ENCODE measurements at regions not wholly inside any gene's neighbourhood (a gene's known extent, or its start where the extent isn't known, plus 50 kb on each side); places are given as distances from the start of the nearest gene placed in this dataset.

DNA sequence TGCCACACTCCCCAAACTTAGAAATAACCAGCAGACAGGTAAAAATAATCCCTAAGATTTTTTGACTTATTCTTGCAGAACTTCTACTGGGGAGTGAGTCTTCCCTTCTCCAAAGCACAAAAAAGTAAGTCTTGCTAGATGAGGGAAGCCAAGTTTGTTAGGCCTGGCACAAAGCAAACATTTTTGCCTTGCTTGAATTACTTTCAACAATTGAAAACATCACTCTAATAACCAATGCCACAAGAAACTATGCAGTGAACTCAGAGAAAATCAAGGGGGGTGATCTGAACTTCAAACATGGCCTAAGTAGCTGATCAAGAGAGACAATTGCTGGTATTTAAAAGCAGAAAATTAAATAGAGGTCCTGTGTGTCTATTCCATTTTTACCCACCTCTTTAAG lies 123.6 kb upstream of the SLC1A3 start:
- Histone ChIP-seq H3K4me1 (ENCODE audit: control insufficient read depth, insufficient read depth, low read length) (no peaks in the 10 kb centered on the region), H3K4me3 (ENCODE audit: low read length) (no peak overlapping the region), H3K9me3 (ENCODE audit: control insufficient read depth, low read length) (no peaks in the 10 kb centered on the region), H3K27me3 (ENCODE audit: control insufficient read depth, insufficient read depth) (no peaks in the 10 kb centered on the region), H3K27ac (ENCODE audit: low read length) (no peak overlapping the region)
- DNase-seq: no peak
- ATAC-seq: no peak
- intact Hi-C loops (cut with DNase I): no loop called here

DNA sequence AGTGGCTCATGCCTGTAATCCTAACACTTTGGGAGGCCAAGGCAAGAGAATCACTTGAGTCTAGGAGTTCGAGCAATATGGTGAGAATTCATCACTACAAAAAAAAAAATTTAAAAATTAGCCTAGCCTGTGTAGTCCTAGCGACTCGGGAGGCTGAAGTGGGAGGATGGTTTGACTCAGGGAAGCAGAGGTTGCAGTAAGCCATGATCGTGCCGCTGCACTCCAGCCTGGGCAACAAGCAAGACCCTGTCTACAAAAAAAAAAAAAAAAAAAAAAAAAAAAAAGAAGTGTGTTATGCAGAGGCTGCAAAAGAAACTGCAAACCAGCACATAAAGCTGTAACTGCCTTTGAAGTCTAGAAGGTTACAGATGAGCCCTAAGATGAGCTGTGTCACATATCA lies 116.9 kb upstream of the SLC1A3 start:
- H3K4me3 ChIP-seq (ENCODE audit: low read length): no peak overlapping the region
- 94% methylated on average over 5 of the region's 5 CpGs for WGBS
- ATAC-seq (no peak), DNase-seq (no peak)
- no peaks in the 10 kb centered on the region for H3K27me3 ChIP-seq (ENCODE audit: control insufficient read depth, insufficient read depth)
- H3K27ac ChIP-seq (ENCODE audit: low read length): no peak overlapping the region
- no peaks in the 10 kb centered on the region for H3K9me3 ChIP-seq (ENCODE audit: control insufficient read depth, low read length)
- H3K4me1 ChIP-seq (ENCODE audit: control insufficient read depth, insufficient read depth, low read length): no peaks in the 10 kb centered on the region
- intact Hi-C loops (cut with DNase I): no loop called here

GRCh38 chr5:36491856-36492255 lies 114.5 kb upstream of the SLC1A3 start:
- ATAC-seq (no peak), DNase-seq (peak in 2 of 3 donors; percentile 29 to 38)
- Histone ChIP-seq H3K9me3 (ENCODE audit: control insufficient read depth, low read length) (peaks cover 5% of the 10 kb centered on the region), H3K27ac (ENCODE audit: low read length) (no peak overlapping the region), H3K4me1 (ENCODE audit: control insufficient read depth, insufficient read depth, low read length) (no peaks in the 10 kb centered on the region), H3K27me3 (ENCODE audit: control insufficient read depth, insufficient read depth) (no peaks in the 10 kb centered on the region), H3K4me3 (ENCODE audit: low read length) (no peak overlapping the region)
- 52% methylated on average over 7 of the region's 7 CpGs for WGBS
- intact Hi-C loops (cut with DNase I): no loop called here

DNA sequence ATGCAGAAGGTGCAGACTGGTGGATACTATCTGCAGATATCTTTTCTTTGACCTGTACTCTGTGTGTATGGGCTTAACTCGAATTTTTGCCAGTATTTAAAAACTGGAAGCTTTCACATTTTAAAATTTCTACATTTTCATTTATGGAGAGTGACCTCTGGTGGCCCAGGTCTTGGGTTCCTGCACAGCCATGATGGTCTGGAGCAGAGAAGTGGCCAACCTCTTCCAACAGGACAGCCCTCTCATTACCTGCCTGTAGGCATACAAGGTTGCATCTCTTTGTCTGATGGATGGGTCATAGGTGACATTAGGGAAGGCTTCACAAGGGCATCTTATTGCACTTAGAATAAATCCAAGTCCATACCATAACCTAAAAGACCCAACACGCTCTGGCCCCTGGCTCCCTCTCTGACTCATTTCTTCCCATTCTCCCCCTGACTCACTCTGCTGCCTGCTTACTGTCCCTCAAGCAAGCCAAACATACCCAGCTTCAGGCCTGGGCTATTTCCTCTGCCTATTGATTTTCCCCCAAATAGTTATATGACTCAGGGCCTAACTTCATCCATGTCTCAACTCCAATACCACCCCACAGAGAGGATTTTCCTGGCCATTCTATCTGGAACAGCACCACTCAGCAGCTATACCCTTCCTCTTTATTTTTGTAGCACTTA lies 113.3 kb upstream of the SLC1A3 start:
- H3K27ac ChIP-seq (ENCODE audit: low read length): no peak overlapping the region
- ATAC-seq (no peak), DNase-seq (no peak)
- intact Hi-C loops (cut with DNase I): no loop called here
- H3K4me1 ChIP-seq (ENCODE audit: control insufficient read depth, insufficient read depth, low read length): no peaks in the 10 kb centered on the region
- H3K9me3 ChIP-seq (ENCODE audit: control insufficient read depth, low read length): peaks cover 5% of the 10 kb centered on the region
- no peaks in the 10 kb centered on the region for H3K27me3 ChIP-seq (ENCODE audit: control insufficient read depth, insufficient read depth)
- H3K4me3 ChIP-seq (ENCODE audit: low read length): no peak overlapping the region
- WGBS: 83% methylated on average over 2 of the region's 2 CpGs

GRCh38 chr5:36494028-36494427 lies 112.4 kb upstream of the SLC1A3 start:
- Histone ChIP-seq H3K27me3 (ENCODE audit: control insufficient read depth, insufficient read depth) (no peaks in the 10 kb centered on the region), H3K9me3 (ENCODE audit: control insufficient read depth, low read length) (peaks cover 5% of the 10 kb centered on the region), H3K27ac (ENCODE audit: low read length) (no peak overlapping the region), H3K4me3 (ENCODE audit: low read length) (no peak overlapping the region), H3K4me1 (ENCODE audit: control insufficient read depth, insufficient read depth, low read length) (no peaks in the 10 kb centered on the region)
- ATAC-seq (no peak), DNase-seq (no peak)
- intact Hi-C loops (cut with DNase I): no loop called here
- 81% methylated on average over 1 of the region's 1 CpG for WGBS

DNA sequence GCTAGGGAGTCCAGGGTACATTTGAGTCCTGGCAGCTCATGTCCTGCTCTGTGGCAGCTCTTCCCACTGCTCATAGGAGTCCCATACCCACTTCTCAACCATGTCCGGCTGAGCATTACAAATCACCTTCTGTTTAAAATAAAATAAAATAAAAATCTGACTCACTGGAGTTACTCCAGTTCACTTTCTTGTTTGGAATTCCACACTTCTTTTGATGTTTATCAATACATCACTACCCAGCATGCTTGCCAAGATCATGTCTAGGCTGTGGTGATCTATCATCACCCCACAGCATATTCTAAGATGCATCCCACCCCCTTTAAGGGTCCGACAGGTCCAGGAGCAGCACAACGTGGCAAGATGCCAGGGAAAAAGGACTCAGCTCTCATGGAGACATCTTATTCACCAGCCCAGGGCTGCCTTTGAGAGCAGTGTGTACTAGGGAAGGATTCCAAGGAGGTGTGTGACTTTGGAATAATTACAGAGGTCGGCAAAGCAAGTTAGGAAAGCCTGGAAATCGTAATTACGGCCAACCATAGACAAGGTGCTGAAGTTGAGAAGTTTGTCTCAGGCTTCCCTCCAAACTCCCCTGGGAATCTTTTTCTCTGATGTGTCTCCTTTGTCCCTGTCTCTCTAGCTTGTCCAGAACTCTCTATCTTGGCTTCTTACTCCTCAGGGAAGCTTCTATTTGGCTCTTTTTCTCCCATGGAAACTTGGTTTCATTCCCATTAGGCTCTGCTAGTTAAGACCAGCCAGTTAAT lies 111.4 kb upstream of the SLC1A3 start:
- ATAC-seq (peak in 1 of 2 donors; percentile 33), DNase-seq (no peak)
- no peak overlapping the region for H3K27ac ChIP-seq (ENCODE audit: low read length)
- peaks cover 5% of the 10 kb centered on the region for H3K9me3 ChIP-seq (ENCODE audit: control insufficient read depth, low read length)
- no peak overlapping the region for H3K4me3 ChIP-seq (ENCODE audit: low read length)
- intact Hi-C loops (cut with DNase I): no loop called here
- H3K4me1 ChIP-seq (ENCODE audit: control insufficient read depth, insufficient read depth, low read length): no peaks in the 10 kb centered on the region
- WGBS: 54% methylated on average over 6 of the region's 6 CpGs
- H3K27me3 ChIP-seq (ENCODE audit: control insufficient read depth, insufficient read depth): no peaks in the 10 kb centered on the region

GRCh38 chr5:36495611-36496010 lies 110.8 kb upstream of the SLC1A3 start:
- DNase-seq (no peak), ATAC-seq (no peak)
- no peak overlapping the region for H3K4me3 ChIP-seq (ENCODE audit: low read length)
- no peaks in the 10 kb centered on the region for H3K4me1 ChIP-seq (ENCODE audit: control insufficient read depth, insufficient read depth, low read length)
- intact Hi-C loops (cut with DNase I): no loop called here
- WGBS: 61% methylated on average over 2 of the region's 2 CpGs
- no peaks in the 10 kb centered on the region for H3K27me3 ChIP-seq (ENCODE audit: control insufficient read depth, insufficient read depth)
- H3K27ac ChIP-seq (ENCODE audit: low read length): no peak overlapping the region
- peaks cover 5% of the 10 kb centered on the region for H3K9me3 ChIP-seq (ENCODE audit: control insufficient read depth, low read length)

- Histone ChIP-seq H3K4me1 (ENCODE audit: control insufficient read depth, insufficient read depth, low read length) (no peaks in the 10 kb centered on the region), H3K27me3 (ENCODE audit: control insufficient read depth, insufficient read depth) (no peaks in the 10 kb centered on the region), H3K9me3 (ENCODE audit: control insufficient read depth, low read length) (peaks cover 5% of the 10 kb centered on the region), H3K4me3 (ENCODE audit: low read length) (no peak overlapping the region), H3K27ac (ENCODE audit: low read length) (no peak overlapping the region)
- WGBS: 69% methylated on average over 4 of the region's 4 CpGs
- ATAC-seq: no peak
- intact Hi-C loops (cut with DNase I): no loop called here
- no peak for DNase-seq
These were observed 109.9 kb upstream of the SLC1A3 start for GRCh38 chr5:36496471-36496870.

DNA sequence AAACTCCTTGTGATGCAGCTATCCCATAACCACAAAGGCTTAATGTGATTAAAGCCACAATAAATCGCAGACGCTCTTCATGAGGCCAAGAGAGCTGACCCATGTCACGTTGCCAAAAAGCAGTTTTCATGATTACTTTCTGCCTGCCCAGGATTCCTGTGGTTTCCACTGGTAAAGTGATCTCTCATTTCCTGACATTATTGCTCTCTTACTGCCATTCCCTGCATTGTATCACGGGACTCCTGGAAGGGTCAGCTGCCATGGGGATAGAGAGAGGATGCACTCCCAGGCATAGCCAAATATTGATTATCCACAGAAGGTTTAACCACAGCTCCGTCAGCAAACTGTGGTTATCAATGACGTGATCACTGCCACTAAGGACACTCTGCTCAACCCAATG lies 103.8 kb upstream of the SLC1A3 start:
- 46% methylated on average over 6 of the region's 6 CpGs for WGBS
- no peak for ATAC-seq
- H3K9me3 ChIP-seq (ENCODE audit: control insufficient read depth, low read length): no peaks in the 10 kb centered on the region
- H3K27me3 ChIP-seq (ENCODE audit: control insufficient read depth, insufficient read depth): no peaks in the 10 kb centered on the region
- DNase-seq: no peak
- no peak overlapping the region for H3K27ac ChIP-seq (ENCODE audit: low read length)
- H3K4me1 ChIP-seq (ENCODE audit: control insufficient read depth, insufficient read depth, low read length): no peaks in the 10 kb centered on the region
- no peak overlapping the region for H3K4me3 ChIP-seq (ENCODE audit: low read length)
- intact Hi-C loops (cut with DNase I): loop anchor here in 3 of 4 donors (10.0 kb wide), 3 partner anchors 78 to 192 kb away; no protein-coding TSS in a partner anchor

DNA sequence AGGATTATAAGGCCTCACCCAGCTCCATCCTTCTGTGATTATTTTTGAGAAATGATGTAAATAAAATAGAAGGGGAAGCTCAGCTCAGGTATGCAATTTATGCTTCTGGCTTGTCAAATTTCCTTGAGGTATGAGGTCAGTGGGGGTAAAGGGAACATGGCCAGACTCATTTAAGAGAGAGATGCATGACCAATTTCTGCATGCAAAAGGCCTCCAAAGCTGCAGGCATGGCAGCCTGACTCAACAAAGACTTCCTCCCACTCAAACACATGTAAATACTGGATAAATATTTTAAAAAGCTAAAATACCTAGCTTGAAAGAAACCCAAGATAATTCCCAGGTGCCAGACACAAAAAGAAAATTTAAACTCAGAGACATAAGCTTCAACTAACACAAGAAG lies 101.4 kb upstream of the SLC1A3 start:
- H3K9me3 ChIP-seq (ENCODE audit: control insufficient read depth, low read length): no peaks in the 10 kb centered on the region
- no peak for ATAC-seq
- no peak for DNase-seq
- H3K27me3 ChIP-seq (ENCODE audit: control insufficient read depth, insufficient read depth): no peaks in the 10 kb centered on the region
- no peak overlapping the region for H3K4me3 ChIP-seq (ENCODE audit: low read length)
- no peaks in the 10 kb centered on the region for H3K4me1 ChIP-seq (ENCODE audit: control insufficient read depth, insufficient read depth, low read length)
- H3K27ac ChIP-seq (ENCODE audit: low read length): no peak overlapping the region
- intact Hi-C loops (cut with DNase I): loop anchor here in 3 of 4 donors (5.0 to 10.0 kb wide), 4 partner anchors 80 to 190 kb away; no protein-coding TSS in a partner anchor

DNA sequence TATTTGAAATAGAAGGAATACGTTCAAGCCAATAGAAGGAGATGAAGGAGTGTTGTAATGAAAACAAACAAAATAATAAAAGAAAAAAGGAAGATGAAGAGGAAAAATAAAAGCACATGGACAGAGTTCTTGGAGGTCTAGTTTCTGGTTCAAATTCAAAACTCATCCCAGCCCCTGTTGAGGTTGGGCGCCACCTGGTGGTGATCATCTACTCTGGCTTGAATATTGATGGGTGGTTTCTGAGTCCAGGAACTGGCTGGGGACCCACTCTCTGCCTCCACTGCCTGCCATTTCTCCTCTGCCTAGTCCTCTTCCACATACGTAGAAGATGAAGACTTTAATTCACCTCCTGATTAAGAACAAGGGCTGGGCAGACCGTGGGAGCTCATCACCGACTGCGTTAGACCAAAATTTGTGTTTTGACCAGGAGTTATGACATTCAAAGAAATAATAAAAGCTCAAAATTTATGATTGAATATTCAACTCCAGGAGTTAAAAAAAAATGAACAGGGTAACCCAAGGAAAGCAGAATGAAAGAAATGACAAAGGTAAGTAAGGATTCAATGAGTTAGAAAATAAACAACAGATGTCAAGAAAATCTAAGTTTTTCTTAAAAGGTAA lies 99.0 kb upstream of the SLC1A3 start:
- ATAC-seq (peak; percentile 59 to 65), DNase-seq (peak; percentile 73 to 91 (median 85))
- Histone ChIP-seq H3K9me3 (ENCODE audit: control insufficient read depth, low read length) (no peaks in the 10 kb centered on the region), H3K4me3 (ENCODE audit: low read length) (no peak overlapping the region), H3K4me1 (ENCODE audit: control insufficient read depth, insufficient read depth, low read length) (no peaks in the 10 kb centered on the region), H3K27ac (ENCODE audit: low read length) (no peak overlapping the region), H3K27me3 (ENCODE audit: control insufficient read depth, insufficient read depth) (no peaks in the 10 kb centered on the region)
- WGBS: 51% methylated on average over 6 of the region's 6 CpGs
- intact Hi-C loops (cut with DNase I): loop anchor here in 3 of 4 donors (5.0 to 10.0 kb wide), 4 partner anchors 83 to 187 kb away; no protein-coding TSS in a partner anchor

All from right cardiac atrium (tissue), 5 donors.